Osteoblast (primary cell): ENCODE measurements at regions not wholly inside any gene's neighbourhood (a gene's known extent, or its start where the extent isn't known, plus 50 kb on each side); places are given as distances from the start of the nearest gene placed in this dataset.

Source experiments
- DNase-seq: peaks from one replicate; pipeline ENCODE4 v3.0.0; 2011; ENCODE audit warnings: low spot score, mixed read lengths; ENCODE audit not compliant: insufficient read length; ENCODE audit errors: missing footprints
- H2AFZ ChIP-seq: 2 replicates; pipeline ENCODE4 v1.6.0; 2011; ENCODE audit warnings: mild to moderate bottlenecking, low read length
- H3K27ac ChIP-seq: 2 replicates; pipeline ENCODE4 v1.5.1; 2011; ENCODE audit warnings: mild to moderate bottlenecking, low read depth, low read length, moderate library complexity
- H3K27me3 ChIP-seq: 2 replicates; pipeline ENCODE4 v1.6.0; 2012; ENCODE audit warnings: mild to moderate bottlenecking, control low read depth, inconsistent platforms, low read length, moderate library complexity; ENCODE audit not compliant: insufficient read depth
- H3K36me3 ChIP-seq: 2 replicates; pipeline ENCODE4 v1.5.1; 2011; ENCODE audit warnings: mild to moderate bottlenecking, low read length, control low read depth, moderate library complexity; ENCODE audit not compliant: insufficient read depth
- H3K4me1 ChIP-seq: 2 replicates; pipeline ENCODE4 v1.5.1; 2011; ENCODE audit warnings: mild to moderate bottlenecking, low read length, control low read depth, moderate library complexity; ENCODE audit not compliant: insufficient read depth
- H3K4me2 ChIP-seq: 2 replicates; pipeline ENCODE4 v1.6.0; 2011; ENCODE audit warnings: mild to moderate bottlenecking, low read length; ENCODE audit not compliant: insufficient read depth
- H3K4me3 ChIP-seq: fragments of 200-600 bp; sonication (generic); 3 replicates; pipeline ENCODE4 v1.5.1; 2012; ENCODE audit warnings: mild to moderate bottlenecking, low read length, inconsistent platforms; ENCODE audit not compliant: insufficient read depth
- H3K79me2 ChIP-seq: 2 replicates; pipeline ENCODE4 v1.6.0; 2012; ENCODE audit warnings: mild to moderate bottlenecking, low read length, control low read depth, inconsistent platforms; ENCODE audit not compliant: insufficient read depth
- H3K9me3 ChIP-seq: 2 replicates; pipeline ENCODE4 v1.5.1; 2011; ENCODE audit warnings: low read depth, low read length, control low read depth
- H4K20me1 ChIP-seq: 2 replicates; pipeline ENCODE4 v1.6.0; 2012; ENCODE audit warnings: mild to moderate bottlenecking, low read length, control low read depth; ENCODE audit not compliant: insufficient read depth
- CTCF ChIP-seq: IDR thresholded peaks from 2 replicates; pipeline ENCODE4 v1.5.1; 2011; ENCODE audit warnings: mild to moderate bottlenecking, low read depth, low read length, moderate library complexity; ENCODE audit errors: extremely low read depth

GRCh38 chr4:126738527-126738923 lies 894.2 kb upstream of the INTU start:
- peak; percentile 1 for DNase-seq
- no peaks in the 10 kb centered on the region for H4K20me1 ChIP-seq
- H3K27ac ChIP-seq, result no peak overlapping the region
- no peaks in the 10 kb centered on the region for H3K4me1 ChIP-seq
- no peak overlapping the region for H3K4me3 ChIP-seq
- H3K79me2 ChIP-seq, result no peaks in the 10 kb centered on the region
- H3K36me3 ChIP-seq, result no peaks in the 10 kb centered on the region
- no peak for TF ChIP-seq CTCF
- H3K27me3 ChIP-seq, result no peaks in the 10 kb centered on the region
- H3K4me2 ChIP-seq, result no peak overlapping the region
- H3K9me3 ChIP-seq, result no peaks in the 10 kb centered on the region
- H2AFZ ChIP-seq, result no peak overlapping the region

GRCh38 chr4:126738926-126739325 lies 893.8 kb upstream of the INTU start:
- no peaks in the 10 kb centered on the region for H3K4me1 ChIP-seq
- no peak overlapping the region for H3K27ac ChIP-seq
- no peak for TF ChIP-seq CTCF
- H3K27me3 ChIP-seq, result no peaks in the 10 kb centered on the region
- peak; percentile 19 for DNase-seq
- H3K9me3 ChIP-seq, result no peaks in the 10 kb centered on the region
- H4K20me1 ChIP-seq, result no peaks in the 10 kb centered on the region
- no peak overlapping the region for H3K4me2 ChIP-seq
- H3K79me2 ChIP-seq, result no peaks in the 10 kb centered on the region
- H3K36me3 ChIP-seq, result no peaks in the 10 kb centered on the region
- no peak overlapping the region for H3K4me3 ChIP-seq
- no peak overlapping the region for H2AFZ ChIP-seq

GRCh38 chr4:126740687-126741086 lies 892.1 kb upstream of the INTU start:
- Histone ChIP-seq H3K9me3 (no peaks in the 10 kb centered on the region), H3K4me3 (no peak overlapping the region), H3K4me2 (no peak overlapping the region), H3K27ac (no peak overlapping the region), H3K4me1 (no peaks in the 10 kb centered on the region), H4K20me1 (no peaks in the 10 kb centered on the region), H3K79me2 (no peaks in the 10 kb centered on the region), H3K36me3 (no peaks in the 10 kb centered on the region), H3K27me3 (no peaks in the 10 kb centered on the region), H2AFZ (no peak overlapping the region)
- DNase-seq, result no peak
- TF ChIP-seq CTCF, result no peak

GRCh38 chr4:126742048-126742447 lies 890.7 kb upstream of the INTU start:
- no peak overlapping the region for H3K4me2 ChIP-seq

More at GRCh38 chr4:126742048-126742447, 890.7 kb upstream of the INTU start:
- Histone ChIP-seq H3K4me1 (no peaks in the 10 kb centered on the region), H3K36me3 (no peaks in the 10 kb centered on the region), H3K27me3 (no peaks in the 10 kb centered on the region), H2AFZ (peak overlapping the region; percentile 33), H3K4me3 (no peak overlapping the region), H3K27ac (no peak overlapping the region), H3K9me3 (no peaks in the 10 kb centered on the region), H3K79me2 (no peaks in the 10 kb centered on the region), H4K20me1 (no peaks in the 10 kb centered on the region)
- DNase-seq, result no peak
- no peak for TF ChIP-seq CTCF
